K562 (cell line): ENCODE measurements at regions not wholly inside any gene's neighbourhood (a gene's known extent, or its start where the extent isn't known, plus 50 kb on each side); places are given as distances from the start of the nearest gene placed in this dataset.

Source experiments
- ATAC-seq: fragments of 200-7000 bp; cut with Tn5 transposase; 3 replicates; pipeline ENCODE4 v1.9.1; 2020; ENCODE audit warnings: moderate library complexity
- BruUV-seq: library from RNA; stranded (reverse); fragments of 400-500 nt; replicated peaks from 2 replicates; lab custom pipeline; 2021; lab: Mats Ljungman, UMichigan
- CTCF ChIA-PET: fragments of 300-600 bp; formaldehyde crosslinking; extraction: SDS; loops from one replicate; lab custom pipeline; 2021; ENCODE audit warnings: low intra/inter-chr PET ratio; lab: Yijun Ruan, JAX
- POLR2A ChIA-PET: fragments of 300-600, 350-650 bp; sonication (Branson Sonifier 250); formaldehyde crosslinking; extraction: SDS; loops from one replicate; lab custom pipeline; 2021; ENCODE audit warnings: antibody characterized with exemption, inconsistent platforms; lab: Yijun Ruan, JAX
- DNase-seq, 4 experiments: peaks; one replicate each; pipeline versions ENCODE4 v3.0.0 to v3.0.0-alpha.2; 2011 to 2018; ENCODE audit warnings: low spot score in 3 of 4, mixed read lengths in 3 of 4; ENCODE audit errors: extremely low read depth in 1 of 4
- FAIRE-seq: peaks from 2 replicates; lab custom pipeline; 2011; peaks lifted over from hg19 to GRCh38; lab: Jason Lieb, UNC
- H2AFZ ChIP-seq: 2 replicates; pipeline ENCODE4 v1.6.0; 2011; ENCODE audit warnings: low read depth, low read length, control low read depth, inconsistent platforms
- H3K27ac ChIP-seq: fragments of 200-600 bp; 3 replicates; pipeline ENCODE4 v1.8.0; 2011; ENCODE audit warnings: low read depth, mild to moderate bottlenecking, control low read depth, inconsistent platforms, low read length, moderate library complexity, mixed read lengths; ENCODE audit errors: extremely low read depth
- H3K27me3 ChIP-seq, 2 experiments: fragments of 300-600 bp in 1 of 2; 2 replicates in 1 of 2; 3 replicates in 1 of 2; pipeline versions ENCODE4 v1.6.0 to v1.8.0; 2011; ENCODE audit warnings: inconsistent platforms in 2 of 2, low read length in 2 of 2, mild to moderate bottlenecking in 1 of 2, mixed read lengths in 1 of 2, moderate library complexity in 1 of 2; ENCODE audit not compliant: control insufficient read depth in 2 of 2, insufficient read depth in 2 of 2
- H3K36me3 ChIP-seq: fragments of 300-600 bp; 3 replicates; pipeline ENCODE4 v1.8.0; 2011; ENCODE audit warnings: mild to moderate bottlenecking, low read length, inconsistent platforms; ENCODE audit not compliant: control insufficient read depth, insufficient read depth
- H3K4me1 ChIP-seq, 2 experiments: fragments of 200-600 bp in 1 of 2; replicated peaks in 1 of 2; 2 replicates in 1 of 2; 3 replicates in 1 of 2; pipeline versions ENCODE4 v1.5.1 to v1.8.0; 2011; ENCODE audit warnings: inconsistent platforms in 2 of 2, low read length in 2 of 2, mild to moderate bottlenecking in 1 of 2, mixed read lengths in 1 of 2, moderate library complexity in 1 of 2; ENCODE audit not compliant: control insufficient read depth in 2 of 2, insufficient read depth in 2 of 2
- H3K4me2 ChIP-seq: 2 replicates; pipeline ENCODE4 v1.6.1; 2011; ENCODE audit warnings: low read length, control low read depth, inconsistent platforms, mixed read lengths; ENCODE audit not compliant: insufficient read depth
- H3K4me3 ChIP-seq: fragments of 200-600 bp; sonication (generic), shearing (Covaris generic); 2 replicates; pipeline ENCODE4 v1.5.1; 2016; ENCODE audit warnings: control low read depth, inconsistent platforms
- H3K79me2 ChIP-seq: fragments of 200-600 bp; 3 replicates; pipeline ENCODE4 v1.8.0; 2011; ENCODE audit warnings: low read length, inconsistent platforms; ENCODE audit not compliant: control insufficient read depth, insufficient read depth
- H3K9ac ChIP-seq, 2 experiments: 2 replicates each; pipeline versions ENCODE4 v1.6.0 to v1.6.1; 2011; ENCODE audit warnings: low read depth in 2 of 2, low read length in 2 of 2, control low read depth in 1 of 2, inconsistent platforms in 1 of 2, mild to moderate bottlenecking in 1 of 2, mixed read lengths in 1 of 2; ENCODE audit not compliant: insufficient read depth in 1 of 2
- H3K9me1 ChIP-seq: one replicate; pipeline ENCODE4 v1.6.0; 2011; ENCODE audit warnings: inconsistent platforms, mild to moderate bottlenecking, low read length, moderate library complexity; ENCODE audit not compliant: control insufficient read depth, insufficient read depth
- H3K9me3 ChIP-seq: replicated peaks from 2 replicates; pipeline ENCODE4 v1.5.1; 2011; ENCODE audit warnings: low read depth, low read length, inconsistent platforms; ENCODE audit not compliant: control insufficient read depth, insufficient read depth
- H4K20me1 ChIP-seq: replicated peaks from 2 replicates; pipeline ENCODE4 v1.6.1; 2011; ENCODE audit warnings: low read length, inconsistent platforms, mixed read lengths; ENCODE audit not compliant: control insufficient read depth, insufficient read depth
- BCOR ChIP-seq: fragments of 450-650 bp; IDR thresholded peaks from 2 replicates; pipeline ENCODE4 v1.6.1; 2016
- BRD4 ChIP-seq: fragments of 200-600 bp; sonication (generic); IDR thresholded peaks from 2 replicates; pipeline ENCODE4 v1.6.1; 2017; ENCODE audit warnings: inconsistent platforms
- HCFC1 ChIP-seq: IDR thresholded peaks from 2 replicates; pipeline ENCODE4 v1.6.1; 2012; ENCODE audit warnings: low read depth, low read length, improper control_type of control experiment
- KHSRP ChIP-seq: fragments of 450-650 bp; IDR thresholded peaks from 2 replicates; pipeline ENCODE4 v1.6.1; 2017
- KLF1 ChIP-seq: fragments of 450-650 bp; IDR thresholded peaks from 2 replicates; pipeline ENCODE4 v1.6.1; 2016; ENCODE audit warnings: missing genetic modification characterization, missing compliant biosample characterization
- NFE2L1 ChIP-seq: fragments of 450-650 bp; IDR thresholded peaks from 2 replicates; pipeline ENCODE4 v1.6.1; 2016; ENCODE audit warnings: missing genetic modification characterization, low read depth, mild to moderate bottlenecking, missing compliant biosample characterization, moderate library complexity, borderline replicate concordance
- SREBF2 ChIP-seq: sonication (generic); formaldehyde crosslinking; IDR thresholded peaks from 2 replicates; pipeline ENCODE4 v1.4.0; 2020; ENCODE audit warnings: mild to moderate bottlenecking, missing genetic modification reagents
- TBP ChIP-seq: optimal IDR thresholded peaks from 2 replicates; pipeline ENCODE3; 2011; ENCODE audit warnings: low read depth, low read length, improper control_type of control experiment
- ZFP36 ChIP-seq: fragments of 150-350 bp; IDR thresholded peaks from 2 replicates; pipeline ENCODE4 v1.6.1; 2018; ENCODE audit warnings: low read length, low read depth; ENCODE audit not compliant: partially characterized antibody
- ZHX1 ChIP-seq: fragments of 150-350 bp; conservative IDR thresholded peaks from 2 replicates; pipeline ENCODE4 v1.6.1; 2014; ENCODE audit warnings: low read length
- ZNF311 ChIP-seq: fragments of 250-450 bp; sonication (Bioruptor Pico); IDR thresholded peaks from 2 replicates; pipeline ENCODE4 v1.4.0; 2020; ENCODE audit warnings: mild to moderate bottlenecking, moderate library complexity
- ZNF589 ChIP-seq: fragments of 200-800 bp; sonication (Bioruptor generic); IDR thresholded peaks from 2 replicates; pipeline ENCODE4 v1.6.1; 2016; ENCODE audit warnings: low read depth, missing genetic modification characterization, missing compliant biosample characterization
- ZNF699 ChIP-seq: fragments of 250-450 bp; sonication (Bioruptor Pico); IDR thresholded peaks from 2 replicates; pipeline ENCODE4 v1.8.0; 2021; ENCODE audit warnings: mild to moderate bottlenecking, moderate library complexity; ENCODE audit not compliant: insufficient replicate concordance
- WGBS: fragments of 100-300 bp; shearing (Covaris generic); methylation state at CpG from one replicate; pipeline ENCODE4 v1.1.6; 2016; ENCODE audit warnings: low coverage, mixed read lengths; ENCODE audit not compliant: insufficient coverage; ENCODE audit errors: missing lambda C conversion rate; 5-methylcytosine and 5-hydroxymethylcytosine counted together
- in situ Hi-C: fragments of 300-500 bp; cut with MboI; formaldehyde crosslinking; loops from 4 replicates; pipeline ENCODE4 v1.15.0; 2018; ENCODE audit warnings: inconsistent platforms, mixed read lengths
- intact Hi-C: fragments of 100-400 bp; cut with micrococcal nuclease; formaldehyde crosslinking; loops from 2 replicates; pipeline ENCODE4 v1.14.2; 2022

GRCh38 chr17:49915260-49915659 is 53.7 kb upstream of the DLX4 start:
- Histone ChIP-seq H3K9ac (no peak overlapping the region), H3K27ac (no peak overlapping the region), H4K20me1 (peaks cover 12% of the 10 kb centered on the region; the same call in 1 of the 2 replicates), H2AFZ (no peak overlapping the region), H3K4me2 (no peak overlapping the region), H3K4me1 (peaks cover 0 to 4% of the 10 kb centered on the region in 2 experiments; a peak in 3 of 5 replicates), H3K79me2 (no peaks in the 10 kb centered on the region), H3K4me3 (no peak overlapping the region), H3K27me3 (peaks cover 16 to 62% of the 10 kb centered on the region in 2 experiments; a peak in 4 of 5 replicates), H3K36me3 (no peaks in the 10 kb centered on the region), H3K9me3 (no peaks in the 10 kb centered on the region), H3K9me1 (no peaks in the 10 kb centered on the region)
- ChIA-PET POLR2A (interaction anchor here (0.7 to 1.5 kb wide), 2 partner anchors 12 to 560 kb away, joined by 3 to 6 read pairs; no protein-coding TSS in a partner anchor), CTCF (interaction anchor here (0.6 kb wide), 1 partner anchor 466 kb away, joined by 5 read pairs; no protein-coding TSS in a partner anchor)
- TF ChIP-seq HCFC1, result no peak
- TF ChIP-seq BRD4, result no peak
- peak; percentile 56; the same call in 1 of the 2 replicates for TF ChIP-seq BCOR
- TF ChIP-seq TBP, result no peak
- peak; percentile 37 for TF ChIP-seq ZFP36
- in situ Hi-C loops, result no loop called here
- WGBS, result 0% methylated on average over 3 of the region's 3 CpGs
- intact Hi-C loops, result no loop called here
- FAIRE-seq (no peak), ATAC-seq (no peak), DNase-seq (no peak)
- BruUV-seq, result no TSS peak

GRCh38 chr17:49915670-49916069 is 53.3 kb upstream of the DLX4 start:
- no peak for FAIRE-seq
- H3K27me3 ChIP-seq, result peaks cover 13 to 61% of the 10 kb centered on the region in 2 experiments; a peak in 4 of 5 replicates
- no peaks in the 10 kb centered on the region for H3K36me3 ChIP-seq
- BruUV-seq, result no TSS peak
- in situ Hi-C loops (no loop called here), intact Hi-C loops (no loop called here)
- WGBS, result under 1% methylated on average over 10 of the region's 10 CpGs
- H3K4me2 ChIP-seq, result no peak overlapping the region
- POLR2A ChIA-PET, result interaction anchor here (0.7 to 1.5 kb wide), 2 partner anchors 11 to 559 kb away, joined by 3 to 6 read pairs; no protein-coding TSS in a partner anchor
- no peak for DNase-seq
- H2AFZ ChIP-seq, result no peak overlapping the region
- H3K9ac ChIP-seq, result no peak overlapping the region
- H3K4me3 ChIP-seq, result no peak overlapping the region
- CTCF ChIA-PET, result interaction anchor here (0.6 kb wide), 1 partner anchor 466 kb away, joined by 5 read pairs; no protein-coding TSS in a partner anchor
- H3K79me2 ChIP-seq, result no peaks in the 10 kb centered on the region
- H4K20me1 ChIP-seq, result peaks cover 12% of the 10 kb centered on the region; the same call in 1 of the 2 replicates
- H3K9me3 ChIP-seq, result no peaks in the 10 kb centered on the region
- no peaks in the 10 kb centered on the region for H3K9me1 ChIP-seq
- H3K4me1 ChIP-seq, result no peaks in the 10 kb centered on the region; a peak in 2 of 5 replicates
- no peak for ATAC-seq
- H3K27ac ChIP-seq, result no peak overlapping the region
- TF ChIP-seq SREBF2 (CRISPR knock-in tag) (no peak), ZHX1 (no peak), ZNF589 (CRISPR knock-in tag) (no peak), ZNF699 (CRISPR knock-in tag) (no peak), KLF1 (no peak), ZNF311 (no peak), KHSRP (no peak), NFE2L1 (tag) (no peak)
